Trophoblast cell (in vitro differentiated cells and primary cell): ENCODE measurements at regions not wholly inside any gene's neighbourhood (a gene's known extent, or its start where the extent isn't known, plus 50 kb on each side); places are given as distances from the start of the nearest gene placed in this dataset.
A peak's percentile ranks its signal among the peaks of the same experiment; 100 is the strongest.

Experiments
- DNase-seq, 2 donors: peaks; one replicate each; pipeline ENCODE4 v3.0.0-alpha.2; 2016
- H2AFZ ChIP-seq: 2 replicates; pipeline ENCODE4 v1.6.1; 2013; ENCODE audit warnings: low read length, moderate library complexity, mild to moderate bottlenecking; ENCODE audit not compliant: insufficient read depth, poor library complexity
- H2AK5ac ChIP-seq: 2 replicates; pipeline ENCODE4 v1.6.1; 2013; ENCODE audit warnings: mild to moderate bottlenecking, low read length
- H2BK120ac ChIP-seq: 2 replicates; pipeline ENCODE4 v1.6.1; 2013; ENCODE audit warnings: low read length, mild to moderate bottlenecking, moderate library complexity; ENCODE audit not compliant: insufficient read depth, poor library complexity
- H2BK12ac ChIP-seq: 2 replicates; pipeline ENCODE4 v1.6.1; 2013; ENCODE audit warnings: mild to moderate bottlenecking, low read length, moderate library complexity
- H2BK5ac ChIP-seq: 2 replicates; pipeline ENCODE4 v1.6.1; 2013; ENCODE audit warnings: low read length, low read depth, moderate library complexity, mild to moderate bottlenecking; ENCODE audit not compliant: poor library complexity
- H3K14ac ChIP-seq: 2 replicates; pipeline ENCODE4 v1.6.1; 2013; ENCODE audit warnings: mild to moderate bottlenecking, low read length
- H3K18ac ChIP-seq: 2 replicates; pipeline ENCODE4 v1.6.1; 2013; ENCODE audit warnings: mild to moderate bottlenecking, low read length
- H3K23ac ChIP-seq: 2 replicates; pipeline ENCODE4 v1.6.1; 2013; ENCODE audit warnings: low read length
- H3K27ac ChIP-seq: 2 replicates; pipeline ENCODE4 v1.5.1; 2013; ENCODE audit warnings: low read depth, mild to moderate bottlenecking, inconsistent platforms, low read length, moderate library complexity
- H3K27me3 ChIP-seq: 2 replicates; pipeline ENCODE4 v1.6.1; 2013; ENCODE audit warnings: inconsistent platforms, mild to moderate bottlenecking, low read length, moderate library complexity; ENCODE audit not compliant: insufficient read depth
- H3K36me3 ChIP-seq, 2 experiments: 1 replicate in 1 of 2; 2 replicates in 1 of 2; pipeline ENCODE4 v1.6.1; 2013; ENCODE audit warnings: low read length in 2 of 2, mild to moderate bottlenecking in 2 of 2, moderate library complexity in 1 of 2; ENCODE audit not compliant: insufficient read depth in 2 of 2, control insufficient read depth in 1 of 2
- H3K4ac ChIP-seq: 2 replicates; pipeline ENCODE4 v1.6.1; 2013; ENCODE audit warnings: low read depth, mild to moderate bottlenecking, low read length, moderate library complexity
- H3K4me1 ChIP-seq, 2 experiments: 1 replicate in 1 of 2; 2 replicates in 1 of 2; pipeline ENCODE4 v1.6.1; 2013; ENCODE audit warnings: low read length in 2 of 2, mild to moderate bottlenecking in 2 of 2, moderate library complexity in 1 of 2; ENCODE audit not compliant: insufficient read depth in 2 of 2, control insufficient read depth in 1 of 2
- H3K4me2 ChIP-seq: 2 replicates; pipeline ENCODE4 v1.6.1; 2013; ENCODE audit warnings: inconsistent platforms, mild to moderate bottlenecking, low read length, moderate library complexity
- H3K4me3 ChIP-seq: 2 replicates; pipeline ENCODE4 v1.5.1; 2013; ENCODE audit warnings: mild to moderate bottlenecking, low read depth, low read length, inconsistent platforms
- H3K79me1 ChIP-seq: one replicate; pipeline ENCODE4 v1.6.1; 2013; ENCODE audit warnings: low read length
- H3K79me2 ChIP-seq: 2 replicates; pipeline ENCODE4 v1.6.1; 2013; ENCODE audit warnings: low read length, mild to moderate bottlenecking; ENCODE audit not compliant: control insufficient read depth, insufficient read depth, poor library complexity
- H3K9ac ChIP-seq: 2 replicates; pipeline ENCODE4 v1.6.1; 2013; ENCODE audit warnings: mild to moderate bottlenecking, low read length
- H3K9me3 ChIP-seq: 2 replicates; pipeline ENCODE4 v1.6.1; 2013; ENCODE audit warnings: low read depth, mild to moderate bottlenecking, control low read depth, inconsistent platforms, low read length; ENCODE audit not compliant: insufficient read depth
- H4K12ac ChIP-seq: 2 replicates; pipeline ENCODE4 v1.6.1; 2013; ENCODE audit warnings: low read depth, mild to moderate bottlenecking, low read length, moderate library complexity
- H4K8ac ChIP-seq: 2 replicates; pipeline ENCODE4 v1.6.1; 2013; ENCODE audit warnings: low read depth, mild to moderate bottlenecking, low read length, moderate library complexity
- H4K91ac ChIP-seq: one replicate; pipeline ENCODE4 v1.6.1; 2013; ENCODE audit warnings: low read depth, mild to moderate bottlenecking, low read length, moderate library complexity
- WGBS: extraction: QIAGEN DNeasy Blood & Tissue Kit; methylation state at CpG from one replicate; pipeline ENCODE4 v1.1.7; 2013; ENCODE audit warnings: missing lambda C conversion rate; ENCODE audit not compliant: insufficient read length, insufficient coverage; ENCODE audit errors: extremely low coverage; 5-methylcytosine and 5-hydroxymethylcytosine counted together

- Histone ChIP-seq H3K79me2 (no peaks in the 10 kb centered on the region), H3K4me3 (no peak overlapping the region), H4K91ac (no peak overlapping the region), H2BK120ac (no peak overlapping the region), H3K9ac (no peak overlapping the region), H3K27me3 (no peaks in the 10 kb centered on the region), H3K27ac (no peak overlapping the region), H3K4ac (no peak overlapping the region), H3K23ac (no peak overlapping the region), H2AFZ (no peak overlapping the region), H3K14ac (no peak overlapping the region), H2BK5ac (no peak overlapping the region), H4K8ac (no peak overlapping the region), H3K9me3 (peaks cover 4% of the 10 kb centered on the region), H4K12ac (no peak overlapping the region), H3K36me3 (no peaks in the 10 kb centered on the region), H3K18ac (no peak overlapping the region), H2BK12ac (no peak overlapping the region), H3K4me1 (peaks cover 0 to 4% of the 10 kb centered on the region in 2 experiments), H3K79me1 (no peaks in the 10 kb centered on the region), H2AK5ac (no peak overlapping the region), H3K4me2 (no peak overlapping the region)
- WGBS = no CpG with 5 or more reads among the region's 10 CpGs
- no peak for DNase-seq
Measured at GRCh38 chr1:232877365-232878028, 72.3 kb downstream of the MAP10 start.

- Histone ChIP-seq H3K14ac (no peak overlapping the region), H3K9me3 (peaks cover 4% of the 10 kb centered on the region), H3K4me3 (no peak overlapping the region), H3K9ac (no peak overlapping the region), H2AFZ (no peak overlapping the region), H3K27me3 (no peaks in the 10 kb centered on the region), H4K91ac (no peak overlapping the region), H3K4ac (no peak overlapping the region), H3K23ac (no peak overlapping the region), H4K12ac (no peak overlapping the region), H3K18ac (no peak overlapping the region), H2BK120ac (no peak overlapping the region), H3K4me1 (peaks cover 0 to 4% of the 10 kb centered on the region in 2 experiments), H3K79me2 (no peaks in the 10 kb centered on the region), H2BK12ac (no peak overlapping the region), H3K27ac (no peak overlapping the region), H3K79me1 (no peaks in the 10 kb centered on the region), H3K4me2 (no peak overlapping the region), H2AK5ac (no peak overlapping the region), H2BK5ac (no peak overlapping the region), H4K8ac (no peak overlapping the region), H3K36me3 (no peaks in the 10 kb centered on the region)
- no CpG with 5 or more reads among the region's 2 CpGs for WGBS
- DNase-seq = no peak
Measured at GRCh38 chr1:232878086-232878485, 72.3 kb upstream of the NTPCR start.

GRCh38 chr1:232880354-232880753 is 70.1 kb upstream of the NTPCR start:
- Histone ChIP-seq H2BK120ac (no peak overlapping the region), H3K4me3 (no peak overlapping the region), H3K9ac (no peak overlapping the region), H3K36me3 (no peaks in the 10 kb centered on the region), H4K91ac (no peak overlapping the region), H2BK5ac (no peak overlapping the region), H3K4me2 (no peak overlapping the region), H2AK5ac (no peak overlapping the region), H3K9me3 (peaks cover 1% of the 10 kb centered on the region), H3K27me3 (no peaks in the 10 kb centered on the region), H4K12ac (no peak overlapping the region), H2AFZ (no peak overlapping the region), H3K79me1 (no peaks in the 10 kb centered on the region), H4K8ac (no peak overlapping the region), H3K27ac (no peak overlapping the region), H3K79me2 (no peaks in the 10 kb centered on the region), H3K14ac (no peak overlapping the region), H2BK12ac (no peak overlapping the region), H3K4me1 (no peaks in the 10 kb centered on the region), H3K4ac (no peak overlapping the region), H3K18ac (no peak overlapping the region), H3K23ac (no peak overlapping the region)
- DNase-seq = peak; percentile 18 to 64
- no CpG with 5 or more reads among the region's 3 CpGs for WGBS

- Histone ChIP-seq H4K91ac (no peak overlapping the region), H3K27me3 (no peaks in the 10 kb centered on the region)
Measured at GRCh38 chr1:232883992-232884661, 66.3 kb upstream of the NTPCR start.

More at GRCh38 chr1:232883992-232884661, 66.3 kb upstream of the NTPCR start:
- no peak overlapping the region for H4K12ac ChIP-seq
- no peaks in the 10 kb centered on the region for H3K4me1 ChIP-seq
- H3K27ac ChIP-seq = no peak overlapping the region
- no peak overlapping the region for H3K18ac ChIP-seq
- H3K79me1 ChIP-seq = no peaks in the 10 kb centered on the region
- no peak overlapping the region for H3K4me3 ChIP-seq
- no peak overlapping the region for H4K8ac ChIP-seq
- H3K4ac ChIP-seq = no peak overlapping the region
- H2BK12ac ChIP-seq = no peak overlapping the region
- no peak overlapping the region for H3K23ac ChIP-seq
- no peaks in the 10 kb centered on the region for H3K36me3 ChIP-seq
- H2BK5ac ChIP-seq = no peak overlapping the region
- no peak overlapping the region for H3K4me2 ChIP-seq
- no peak for DNase-seq
- H3K14ac ChIP-seq = no peak overlapping the region
- no peaks in the 10 kb centered on the region for H3K79me2 ChIP-seq
- no peak overlapping the region for H2AFZ ChIP-seq
- H2AK5ac ChIP-seq = no peak overlapping the region
- H3K9ac ChIP-seq = no peak overlapping the region
- H2BK120ac ChIP-seq = no peak overlapping the region
- no CpG with 5 or more reads among the region's 4 CpGs for WGBS
- H3K9me3 ChIP-seq = peaks cover 1% of the 10 kb centered on the region
